Vagina (tissue), 2 donors: ENCODE measurements at regions not wholly inside any gene's neighbourhood (a gene's known extent, or its start where the extent isn't known, plus 50 kb on each side); places are given as distances from the start of the nearest gene placed in this dataset.

ENCODE experiments used
- CTCF ChIP-seq, 3 experiments: fragments of 450-650 bp in 2 of 3; fragments of 200-600 bp in 1 of 3; sonication (generic) in 1 of 3; IDR thresholded peaks; one replicate each; pipeline ENCODE4 v1.5.1; 2017 to 2019; ENCODE audit warnings: antibody characterized with exemption in 3 of 3, mild to moderate bottlenecking in 2 of 3, moderate library complexity in 2 of 3
- POLR2A ChIP-seq, 2 donors: fragments of 450-650 bp; IDR thresholded peaks; one replicate each; pipeline ENCODE4 v1.6.1; 2017; ENCODE audit warnings: antibody characterized with exemption in 2 of 2, mild to moderate bottlenecking in 2 of 2, moderate library complexity in 2 of 2
- POLR2AphosphoS5 ChIP-seq, 2 donors: sonication (generic); formaldehyde crosslinking; IDR thresholded peaks; one replicate each; pipeline ENCODE4 v1.9.0; 2017; ENCODE audit warnings: antibody characterized with exemption in 2 of 2, mild to moderate bottlenecking in 2 of 2, low read depth in 1 of 2; ENCODE audit not compliant: insufficient read depth in 1 of 2

DNA sequence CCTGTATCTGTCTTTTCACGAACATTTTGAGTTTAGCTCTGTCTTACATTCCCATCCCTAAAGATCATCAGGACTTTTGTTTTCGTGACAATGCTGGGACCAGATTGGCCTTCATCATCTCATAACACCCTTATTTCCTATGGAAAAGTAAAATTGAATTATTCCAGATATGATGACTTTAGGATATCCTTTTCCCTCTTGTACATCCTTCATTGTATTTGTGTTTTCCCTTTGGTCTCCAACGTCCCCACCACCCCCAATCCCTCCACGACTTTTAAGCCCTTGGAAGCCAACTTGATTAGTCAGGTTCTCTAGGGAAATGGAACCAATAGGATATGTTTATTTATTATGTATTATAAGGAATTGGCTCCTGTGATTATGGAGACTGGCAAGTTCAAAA, 167.6 kb downstream of the ARL4A start:
- no peak for TF ChIP-seq CTCF (IDR thresholded peaks at IDR 0.05)
- no peak for TF ChIP-seq POLR2AphosphoS5 (IDR thresholded peaks at IDR 0.05; ENCODE audit: insufficient read depth in 1 of 2, low read depth in 1 of 2)
- TF ChIP-seq POLR2A (IDR thresholded peaks at IDR 0.05): no peak
